ENCODE measurements at regions not wholly inside any gene's neighbourhood (a gene's known extent, or its start where the extent isn't known, plus 50 kb on each side); places are given as distances from the start of the nearest gene placed in this dataset.
"Not testable (repeated sequence)": the region's sequence is repeated elsewhere in the genome, so short reads cannot be mapped to it uniquely, and the experiment has no call there.

DNA sequence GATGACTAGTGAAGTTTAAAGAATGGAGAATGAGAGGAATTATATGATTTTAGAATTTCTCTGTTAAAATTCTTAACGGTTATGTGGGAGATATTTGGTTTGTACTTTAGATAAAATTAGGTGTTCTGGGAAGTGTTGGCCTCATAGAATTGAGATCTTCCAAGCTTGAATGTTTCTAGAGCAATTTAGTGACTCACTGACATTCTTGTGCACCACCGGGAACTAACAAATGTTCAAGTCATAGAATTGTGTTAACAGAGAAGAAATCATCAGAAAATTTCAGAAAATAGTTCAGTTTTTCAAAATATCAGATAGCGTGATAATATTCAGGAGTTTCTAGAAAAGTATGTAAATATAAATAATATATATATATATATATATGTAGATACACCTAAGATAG lies 67.9 kb upstream of the BMP5 start:
- TF ChIP-seq CTCF (conservative IDR thresholded peaks at IDR 0.05) = no peak

GRCh38 chr6:55941702-55942101 lies 66.3 kb upstream of the BMP5 start:
- no peak for TF ChIP-seq CTCF (conservative IDR thresholded peaks at IDR 0.05)

More for the DNA sequence above, 67.9 kb upstream of the BMP5 start:
- H3K27ac ChIP-seq = no peak overlapping the region

DNA sequence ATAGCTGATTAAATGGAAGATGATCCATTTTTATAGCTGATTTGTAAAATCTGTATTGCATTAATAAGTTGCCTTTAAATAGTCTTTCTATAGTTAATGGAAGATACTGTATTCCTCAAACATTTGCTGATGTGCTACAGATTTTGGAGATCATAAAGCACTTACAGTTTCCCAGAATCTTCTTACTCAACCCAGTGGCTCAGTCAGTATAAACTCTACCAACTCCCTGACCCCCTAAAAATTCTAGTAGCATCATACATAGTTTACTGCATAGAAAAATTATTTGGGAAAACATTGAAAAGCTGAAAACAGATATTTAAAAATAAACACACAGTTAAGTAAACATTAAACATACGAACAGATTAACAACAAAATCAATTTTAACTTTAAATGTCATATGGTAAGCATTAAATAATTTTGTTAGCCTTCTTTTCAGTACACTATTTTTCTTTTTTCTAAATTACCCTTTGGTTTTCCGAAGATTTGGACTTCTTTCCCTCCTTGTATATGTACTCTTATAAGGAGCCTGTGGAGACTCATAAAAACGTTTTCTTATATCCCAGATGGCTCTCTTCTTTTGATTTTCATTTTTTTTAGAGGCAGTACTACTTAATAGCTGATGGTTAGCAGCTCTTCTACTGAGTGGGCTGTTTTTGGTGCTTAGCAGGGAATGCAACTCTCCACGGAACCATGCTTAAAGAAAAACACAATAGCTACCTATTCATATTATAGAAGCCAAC lies 62.7 kb upstream of the BMP5 start:
- H3K27ac ChIP-seq = no peak overlapping the region
- TF ChIP-seq CTCF (conservative IDR thresholded peaks at IDR 0.05) = no peak

More at GRCh38 chr6:55941702-55942101, 66.3 kb upstream of the BMP5 start:
- no peak overlapping the region for H3K27ac ChIP-seq

GRCh38 chr6:55937261-55937947 lies 62.0 kb upstream of the BMP5 start:
- TF ChIP-seq CTCF (conservative IDR thresholded peaks at IDR 0.05) = no peak
- H3K27ac ChIP-seq = no peak overlapping the region

- no peak for TF ChIP-seq CTCF (conservative IDR thresholded peaks at IDR 0.05)
These were observed 55.7 kb upstream of the BMP5 start for GRCh38 chr6:55931101-55931500.

DNA sequence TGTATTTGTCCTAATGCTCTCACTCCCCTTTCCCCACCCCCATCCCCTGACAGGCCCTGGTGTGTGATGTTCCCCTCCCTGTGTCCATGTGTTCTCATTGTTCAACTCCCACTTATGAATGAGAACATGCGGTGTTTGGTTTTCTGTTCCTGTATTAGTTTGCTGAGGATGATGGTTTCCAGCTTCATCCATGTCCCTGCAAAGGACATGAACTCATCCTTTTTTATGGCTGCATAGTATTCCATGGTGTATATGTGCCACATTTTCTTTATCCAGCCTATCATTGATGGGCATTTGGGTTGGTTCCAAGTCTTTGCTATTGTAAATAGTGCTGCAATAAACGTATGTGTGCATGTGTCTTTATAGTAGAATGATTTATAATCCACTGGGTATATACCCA lies 52.3 kb upstream of the BMP5 start:
- not testable (repeated sequence) for H3K27ac ChIP-seq

More at GRCh38 chr6:55931101-55931500, 55.7 kb upstream of the BMP5 start:
- no peak overlapping the region for H3K27ac ChIP-seq

DNA sequence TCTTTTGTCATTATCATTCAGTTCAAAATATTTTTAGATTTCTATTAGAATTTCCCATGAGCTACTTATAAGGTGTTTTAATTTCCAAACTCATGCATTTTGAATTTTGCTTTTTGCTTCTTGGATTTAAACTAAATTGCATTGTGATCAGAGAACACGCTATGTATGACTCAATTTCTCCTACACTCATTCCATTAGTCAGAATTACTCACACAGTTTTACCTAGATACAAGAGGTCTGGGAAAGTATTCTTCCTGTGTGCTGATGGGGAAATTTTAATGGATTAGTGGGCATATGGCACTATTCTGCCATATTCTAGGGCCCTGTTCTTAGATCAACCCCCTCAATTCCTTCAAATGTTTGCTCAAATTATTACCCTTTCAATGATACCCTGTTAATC lies 49.9 kb upstream of the BMP5 start:
- no peak overlapping the region for H3K27ac ChIP-seq
- TF ChIP-seq CTCF (conservative IDR thresholded peaks at IDR 0.05) = no peak

All from VCaP (cell line).